SKM-1 (cell line): ENCODE measurements at regions not wholly inside any gene's neighbourhood (a gene's known extent, or its start where the extent isn't known, plus 50 kb on each side); places are given as distances from the start of the nearest gene placed in this dataset.
"Not testable (repeated sequence)": the region's sequence is repeated elsewhere in the genome, so short reads cannot be mapped to it uniquely, and the experiment has no call there.

Source experiments
- DNase-seq: peaks from one replicate; lab custom pipeline; 2025; ENCODE audit not compliant: unreplicated experiment; lab: John Stamatoyannopoulos, UW

DNA sequence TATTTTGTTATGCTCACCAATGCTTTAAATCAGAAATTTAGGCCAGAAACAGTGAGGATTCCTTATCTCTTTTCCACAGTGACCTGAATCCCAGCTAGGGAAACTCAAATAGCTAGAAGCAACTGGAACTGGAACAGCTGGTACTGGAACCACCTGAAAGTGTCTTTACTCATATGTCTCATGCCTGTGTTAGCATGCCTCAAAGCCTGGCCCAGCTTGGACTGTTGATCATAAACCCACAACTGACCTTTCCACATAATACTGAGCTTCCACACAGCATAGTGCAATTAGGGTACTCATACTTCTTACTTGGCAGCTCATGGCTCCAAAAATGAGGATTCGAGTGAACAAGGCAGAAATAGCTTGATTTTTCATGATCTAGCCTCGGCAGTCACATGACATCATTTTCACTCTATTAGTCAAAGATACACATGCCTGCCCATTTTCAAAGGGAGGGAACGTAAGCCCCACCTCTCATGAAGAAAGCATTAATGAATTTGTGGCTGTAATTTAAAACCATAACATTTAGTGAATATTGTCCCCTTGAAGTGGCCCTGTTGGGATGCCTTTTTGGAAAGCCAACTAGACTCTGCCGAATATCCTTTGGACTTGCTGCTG, 80.8 kb upstream of the ACSL1 start:
- DNase-seq, result no peak

DNA sequence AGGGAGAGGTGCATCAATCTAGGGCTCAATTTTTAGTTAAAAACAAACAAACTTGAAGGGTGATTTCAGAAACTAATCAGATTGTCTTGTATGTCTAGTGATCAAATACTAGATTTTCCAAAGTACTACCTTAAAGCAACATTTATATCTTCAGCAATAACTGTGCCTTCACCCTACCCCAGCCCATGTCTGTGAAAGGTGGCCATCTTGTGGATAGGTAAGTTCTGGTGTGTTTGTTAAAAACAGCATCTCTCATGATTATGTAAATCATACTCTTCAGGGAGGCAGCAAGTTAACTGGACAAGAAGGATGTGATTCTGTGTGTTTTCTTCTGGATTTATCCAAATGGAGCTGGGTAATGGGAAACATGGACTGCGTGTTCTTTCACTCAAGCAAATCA, 81.4 kb upstream of the ACSL1 start:
- DNase-seq, result no peak

- DNase-seq, result no peak
These were observed 82.0 kb upstream of the ACSL1 start for GRCh38 chr4:184907810-184908209.

DNA sequence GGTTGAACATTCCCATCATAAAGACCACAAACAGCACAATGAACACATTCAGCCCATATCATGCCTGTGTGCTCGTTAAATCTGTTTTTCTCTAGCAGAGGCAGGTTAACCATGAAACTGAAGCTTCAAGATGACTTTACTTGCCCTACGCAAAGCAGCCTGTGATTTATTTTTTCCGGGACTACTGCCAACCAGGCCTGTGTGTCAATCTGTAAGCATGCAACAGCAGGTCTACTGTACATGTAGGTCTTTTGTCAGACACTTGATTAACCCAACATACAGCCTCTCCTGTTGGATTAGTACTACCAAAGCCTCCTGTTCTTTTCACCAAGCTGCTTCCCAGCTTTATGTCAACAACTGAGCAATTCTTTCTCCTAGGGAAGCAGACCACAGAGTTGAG, 85.5 kb upstream of the ACSL1 start:
- DNase-seq, result no peak

GRCh38 chr4:184913356-184914143, 87.8 kb upstream of the ACSL1 start:
- no peak for DNase-seq

- DNase-seq, result not testable (repeated sequence)
These were observed 93.0 kb upstream of the ACSL1 start for GRCh38 chr4:184918799-184919198.

- no peak for DNase-seq
These were observed 95.7 kb upstream of the ACSL1 start for GRCh38 chr4:184921456-184921855.

DNA sequence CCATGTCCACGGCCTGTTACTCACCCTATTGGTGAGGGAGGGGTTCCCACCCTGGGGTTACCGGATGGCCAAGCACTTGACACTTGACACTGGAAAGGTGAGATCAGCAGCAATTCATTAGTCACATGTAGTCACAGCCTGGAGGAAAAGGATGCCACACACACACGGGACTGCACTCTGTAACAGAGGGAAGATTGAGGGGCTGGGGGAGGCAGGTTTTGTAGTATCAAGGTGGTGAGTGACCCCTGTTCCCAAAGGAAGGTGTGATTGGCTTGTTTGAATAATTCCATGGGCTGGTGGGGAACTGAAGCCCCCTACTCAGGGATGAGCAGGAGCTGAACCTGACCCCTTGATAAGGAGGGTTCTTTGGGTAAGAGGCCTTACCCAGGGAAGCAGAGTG, 96.0 kb upstream of the HELT start:
- DNase-seq, result no peak

DNA sequence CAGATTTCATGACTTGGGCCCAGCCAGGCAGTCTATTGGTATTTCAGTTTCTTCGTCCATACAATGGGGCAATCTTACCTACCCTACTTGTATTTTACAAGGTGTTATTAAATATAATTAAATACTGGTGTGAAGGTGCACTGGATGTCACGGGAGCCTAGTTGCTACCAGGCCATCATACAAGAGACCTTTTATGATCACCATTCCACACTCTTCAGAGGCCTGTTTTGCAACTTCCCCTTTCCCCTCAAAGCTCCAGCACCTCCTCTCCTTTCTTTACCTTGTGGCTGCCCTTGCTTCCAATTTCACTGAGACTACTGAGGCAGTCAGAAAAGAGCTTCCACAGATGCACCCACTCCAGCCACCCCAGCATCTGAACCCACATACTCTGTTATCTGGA, 93.8 kb upstream of the HELT start:
- peak; percentile 40 for DNase-seq

- no peak for DNase-seq
These were observed 88.8 kb upstream of the HELT start for GRCh38 chr4:184929476-184929875.

- no peak for DNase-seq
These were observed 88.3 kb upstream of the HELT start for GRCh38 chr4:184930026-184930425.

DNA sequence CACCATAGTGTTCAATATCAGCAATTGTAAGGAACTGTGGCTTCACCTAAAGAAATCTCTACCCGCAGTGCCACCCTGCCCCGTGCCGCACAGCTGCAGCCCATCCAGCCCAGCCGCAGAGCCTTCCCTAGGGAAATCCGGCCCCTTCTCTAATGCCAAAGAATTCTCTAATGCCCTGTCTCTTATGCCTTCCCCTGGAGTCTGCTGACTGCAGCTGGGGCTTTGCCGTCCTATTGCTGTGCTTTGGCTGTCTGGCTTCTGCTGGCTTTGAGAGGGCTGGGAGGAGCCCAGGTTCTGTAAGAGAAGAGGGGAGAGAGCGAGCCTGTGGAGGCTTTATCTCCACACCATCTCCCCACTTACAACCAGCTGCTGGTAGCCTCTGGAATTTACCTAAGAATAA, 85.9 kb upstream of the HELT start:
- DNase-seq, result no peak

- no peak for DNase-seq
These were observed 85.0 kb upstream of the HELT start for GRCh38 chr4:184933311-184933710.

DNA sequence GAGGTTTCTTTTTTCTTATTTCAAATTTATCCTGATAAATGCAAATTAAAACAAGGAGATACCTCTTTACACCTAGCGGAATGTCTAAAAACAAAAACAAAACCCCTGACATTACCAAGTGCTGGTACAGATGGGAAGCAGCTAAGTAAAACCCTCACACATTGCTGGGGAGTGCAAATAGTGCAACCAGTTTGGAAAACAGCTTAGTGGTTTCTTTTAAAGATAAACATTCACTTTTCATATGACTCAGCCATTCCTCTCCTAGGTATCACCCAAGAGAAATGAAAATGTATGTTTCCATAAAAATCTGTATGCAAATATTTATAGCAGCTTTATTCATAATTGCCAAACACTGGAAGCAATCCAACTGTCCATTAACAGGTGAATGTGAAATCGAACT, 84.1 kb upstream of the HELT start:
- no peak for DNase-seq

- no peak for DNase-seq
These were observed 83.3 kb upstream of the HELT start for GRCh38 chr4:184934961-184935360.

DNA sequence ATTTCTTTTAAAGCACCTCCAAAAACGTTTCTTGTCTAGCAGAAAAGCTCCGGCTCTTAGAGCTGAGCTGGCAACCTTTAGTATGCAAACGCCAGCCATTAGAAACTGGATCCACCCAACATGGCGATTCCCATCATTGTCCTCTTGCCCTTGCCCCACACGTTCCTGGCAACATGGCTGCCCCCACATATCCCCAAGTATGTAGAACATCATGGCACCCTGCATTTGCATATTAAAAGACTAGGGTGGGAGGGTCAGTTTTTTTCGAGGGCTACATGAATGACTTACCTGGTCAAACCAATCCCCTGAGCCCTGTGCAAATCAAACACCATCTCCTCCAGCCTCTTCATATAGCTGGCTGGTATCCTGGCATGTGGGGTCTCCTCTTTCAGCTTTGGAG, 82.2 kb upstream of the HELT start:
- no peak for DNase-seq

DNA sequence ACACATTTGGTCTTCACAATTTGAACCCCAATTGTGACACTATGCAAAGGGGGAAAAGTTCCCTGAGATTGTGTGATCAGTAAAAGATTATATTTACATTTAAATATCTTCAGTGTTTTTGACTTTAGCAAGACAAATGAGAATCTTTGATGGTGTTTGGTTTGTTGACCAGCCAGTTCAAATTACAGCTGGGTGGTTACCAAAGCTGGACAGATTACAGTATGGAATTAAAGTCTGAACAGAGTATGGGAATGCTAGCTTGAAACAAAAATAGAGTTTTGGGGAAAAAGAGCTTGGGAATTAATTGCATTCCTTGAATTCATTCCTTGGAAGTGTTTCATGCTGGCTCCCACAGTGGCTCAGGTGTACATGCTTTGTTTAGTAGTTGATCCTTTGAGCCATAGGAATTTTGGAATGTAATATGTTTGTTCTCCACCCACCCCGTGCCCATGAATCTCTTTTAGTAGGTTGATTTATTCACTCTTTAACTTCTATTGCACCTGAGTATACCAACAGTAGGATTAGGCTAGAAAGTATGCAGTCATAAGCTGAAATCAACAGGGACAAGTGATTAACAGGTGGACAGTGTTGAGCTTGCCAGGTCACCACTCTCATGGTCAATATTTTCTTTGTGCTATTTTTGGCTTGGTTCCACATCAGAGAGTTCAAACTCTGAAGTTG, 81.1 kb upstream of the HELT start:
- DNase-seq, result no peak

DNA sequence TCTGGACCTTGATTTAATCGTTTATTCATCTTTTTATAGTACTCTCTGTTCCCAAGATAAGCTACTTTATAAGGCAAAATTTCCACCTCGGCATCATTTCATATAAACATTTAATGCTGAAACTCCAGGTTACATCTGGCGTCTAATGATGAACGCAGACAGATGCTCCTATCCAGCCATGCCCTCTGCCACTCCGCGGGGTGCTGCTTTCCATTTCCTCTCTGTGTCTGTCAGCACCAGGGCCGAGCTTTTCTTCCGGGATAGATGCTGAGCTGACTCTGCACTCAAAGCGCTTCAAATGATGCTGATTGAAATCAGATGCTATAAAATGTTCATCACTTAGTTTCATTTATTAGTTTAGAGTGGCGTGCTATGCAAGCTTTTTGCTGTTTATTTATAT, 80.5 kb upstream of the HELT start:
- no peak for DNase-seq

DNA sequence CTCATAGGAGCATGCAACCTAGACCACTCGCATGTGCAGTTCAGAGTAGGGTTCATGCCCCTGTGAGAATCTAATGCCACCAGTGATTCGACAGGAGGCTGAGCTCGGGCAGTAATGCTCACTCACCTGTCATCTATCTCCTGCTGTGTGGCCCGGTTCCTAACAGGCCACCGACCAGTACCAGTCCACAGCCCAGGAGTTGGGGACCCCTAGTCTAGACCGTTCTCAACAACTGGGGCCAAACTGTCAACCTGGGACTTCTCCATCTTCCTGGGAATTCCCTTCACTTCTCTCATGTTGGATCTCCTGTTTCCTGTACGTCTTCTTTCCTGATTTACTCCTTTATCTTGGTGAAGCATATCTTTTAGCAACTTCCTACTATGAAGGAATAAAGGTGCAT, 79.4 kb upstream of the HELT start:
- DNase-seq, result no peak

GRCh38 chr4:184939978-184940377, 78.3 kb upstream of the HELT start:
- DNase-seq, result no peak

- no peak for DNase-seq
These were observed 77.8 kb upstream of the HELT start for GRCh38 chr4:184940500-184940899.

DNA sequence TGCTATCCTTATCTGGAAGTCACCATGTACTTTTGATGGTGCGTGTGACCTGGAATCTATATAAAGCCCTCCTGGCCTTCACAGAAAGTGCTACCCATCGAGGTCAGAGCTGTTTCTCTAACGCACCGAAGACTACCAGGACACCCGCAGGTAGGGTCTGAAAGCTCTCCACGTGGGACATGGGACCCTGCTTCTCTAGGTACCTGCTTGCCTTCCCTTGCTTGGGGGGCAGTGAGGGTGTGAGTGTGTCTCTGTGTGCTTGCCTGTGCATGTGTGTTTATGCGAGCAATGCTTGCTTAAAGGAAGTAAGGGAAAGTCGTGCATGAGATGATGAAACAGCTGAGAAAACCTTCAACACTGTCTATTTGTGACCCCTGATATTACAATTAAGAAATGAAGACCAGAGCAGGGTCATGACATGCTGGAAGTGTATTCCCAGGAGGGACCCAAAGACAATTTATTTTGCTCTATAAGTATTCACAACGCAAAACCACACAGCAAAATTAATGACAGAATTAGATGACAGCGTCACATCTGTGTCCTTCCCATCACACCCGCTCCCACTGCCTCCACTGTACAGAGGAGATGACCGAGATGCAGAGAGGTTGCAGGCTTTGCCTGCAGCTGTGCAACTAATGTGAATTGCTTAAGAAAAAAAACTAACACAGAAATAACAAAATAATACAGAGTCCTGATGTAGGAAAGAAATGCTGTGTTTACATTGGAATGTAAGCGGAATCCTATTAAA, 76.4 kb upstream of the HELT start:
- no peak for DNase-seq
